PFSK-1 (cell line): ENCODE measurements at regions not wholly inside any gene's neighbourhood (a gene's known extent, or its start where the extent isn't known, plus 50 kb on each side); places are given as distances from the start of the nearest gene placed in this dataset.

Experiments
- FOXP2 ChIP-seq: optimal IDR thresholded peaks from 2 replicates; pipeline ENCODE3; 2011; ENCODE audit warnings: borderline replicate concordance, control low read depth, inconsistent platforms; ENCODE audit not compliant: insufficient read depth; ENCODE audit errors: extremely low read length, extremely low read depth
- POLR2AphosphoS5 ChIP-seq: IDR thresholded peaks from 2 replicates; pipeline ENCODE4 v1.6.1; 2012; ENCODE audit warnings: low read depth, mild to moderate bottlenecking, control low read depth, low read length, moderate library complexity
- SIN3A ChIP-seq: IDR thresholded peaks from 2 replicates; pipeline ENCODE4 v1.6.1; 2012; ENCODE audit warnings: mild to moderate bottlenecking, low read length, moderate library complexity, borderline replicate concordance; ENCODE audit not compliant: insufficient read depth
- TAF1 ChIP-seq: IDR thresholded peaks from 2 replicates; pipeline ENCODE4 v1.6.1; 2012; ENCODE audit warnings: low read length, control low read depth, borderline replicate concordance; ENCODE audit not compliant: insufficient read depth
- TF ChIP-seq, protein P1 (sequence below), 2 experiments: IDR thresholded peaks; 2 replicates each; pipeline versions ENCODE4 v1.6.1 to v1.8.0; 2011 to 2012; ENCODE audit warnings: low read depth in 2 of 2, low read length in 2 of 2, control low read depth in 1 of 2, inconsistent platforms in 1 of 2, mild to moderate bottlenecking in 1 of 2, moderate library complexity in 1 of 2; ENCODE audit not compliant: insufficient read depth in 1 of 2

GRCh38 chr6:166040292-166040691 is 127.4 kb downstream of the TBXT start:
- TF ChIP-seq TAF1: no peak
- no peak for TF ChIP-seq SIN3A
- TF ChIP-seq POLR2AphosphoS5: no peak
- no peak for TF ChIP-seq FOXP2
- TF ChIP-seq, protein P1, sequence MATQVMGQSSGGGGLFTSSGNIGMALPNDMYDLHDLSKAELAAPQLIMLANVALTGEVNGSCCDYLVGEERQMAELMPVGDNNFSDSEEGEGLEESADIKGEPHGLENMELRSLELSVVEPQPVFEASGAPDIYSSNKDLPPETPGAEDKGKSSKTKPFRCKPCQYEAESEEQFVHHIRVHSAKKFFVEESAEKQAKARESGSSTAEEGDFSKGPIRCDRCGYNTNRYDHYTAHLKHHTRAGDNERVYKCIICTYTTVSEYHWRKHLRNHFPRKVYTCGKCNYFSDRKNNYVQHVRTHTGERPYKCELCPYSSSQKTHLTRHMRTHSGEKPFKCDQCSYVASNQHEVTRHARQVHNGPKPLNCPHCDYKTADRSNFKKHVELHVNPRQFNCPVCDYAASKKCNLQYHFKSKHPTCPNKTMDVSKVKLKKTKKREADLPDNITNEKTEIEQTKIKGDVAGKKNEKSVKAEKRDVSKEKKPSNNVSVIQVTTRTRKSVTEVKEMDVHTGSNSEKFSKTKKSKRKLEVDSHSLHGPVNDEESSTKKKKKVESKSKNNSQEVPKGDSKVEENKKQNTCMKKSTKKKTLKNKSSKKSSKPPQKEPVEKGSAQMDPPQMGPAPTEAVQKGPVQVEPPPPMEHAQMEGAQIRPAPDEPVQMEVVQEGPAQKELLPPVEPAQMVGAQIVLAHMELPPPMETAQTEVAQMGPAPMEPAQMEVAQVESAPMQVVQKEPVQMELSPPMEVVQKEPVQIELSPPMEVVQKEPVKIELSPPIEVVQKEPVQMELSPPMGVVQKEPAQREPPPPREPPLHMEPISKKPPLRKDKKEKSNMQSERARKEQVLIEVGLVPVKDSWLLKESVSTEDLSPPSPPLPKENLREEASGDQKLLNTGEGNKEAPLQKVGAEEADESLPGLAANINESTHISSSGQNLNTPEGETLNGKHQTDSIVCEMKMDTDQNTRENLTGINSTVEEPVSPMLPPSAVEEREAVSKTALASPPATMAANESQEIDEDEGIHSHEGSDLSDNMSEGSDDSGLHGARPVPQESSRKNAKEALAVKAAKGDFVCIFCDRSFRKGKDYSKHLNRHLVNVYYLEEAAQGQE (IDR thresholded peaks at IDR 0.05; ENCODE audit: insufficient read depth in 1 of 2, low read depth in 2 of 2, low read length in 2 of 2): no peak

GRCh38 chr6:166036316-166037095 is 131.1 kb downstream of the TBXT start:
- TF ChIP-seq, protein P1 (IDR thresholded peaks at IDR 0.05; ENCODE audit: insufficient read depth in 1 of 2, low read depth in 2 of 2, low read length in 2 of 2): no peak
- TF ChIP-seq TAF1 (no peak), SIN3A (no peak), FOXP2 (no peak), POLR2AphosphoS5 (no peak)

GRCh38 chr6:166032366-166033200 is 135.1 kb downstream of the TBXT start:
- peak; percentile 67 for TF ChIP-seq POLR2AphosphoS5
- peak; percentile 83; the same call in 1 of the 2 replicates for TF ChIP-seq TAF1
- TF ChIP-seq SIN3A: peak; percentile 98
- TF ChIP-seq, protein P1 (IDR thresholded peaks at IDR 0.05; ENCODE audit: insufficient read depth in 1 of 2, low read depth in 2 of 2, low read length in 2 of 2): peak in 1 of 2 experiments; percentile 64; a peak in 1 of 4 replicates
- TF ChIP-seq FOXP2: peak; percentile 68

DNA sequence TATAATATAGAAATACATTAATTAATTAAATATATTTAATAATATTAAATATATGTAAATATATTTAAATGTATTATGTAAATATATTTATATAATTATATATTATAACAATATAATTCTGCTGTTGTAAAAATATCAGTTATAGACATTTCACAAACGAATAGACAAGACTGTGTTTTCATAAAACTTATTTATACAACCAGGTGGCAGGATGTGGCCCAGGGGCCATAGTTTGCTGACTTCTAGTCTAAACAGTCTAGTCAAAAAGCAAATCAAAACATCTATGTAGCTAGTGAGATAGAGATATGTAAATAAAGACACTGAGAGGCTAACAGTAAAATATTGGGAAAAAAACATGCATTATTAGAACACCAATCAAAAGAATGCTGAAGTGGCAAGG is 136.4 kb downstream of the TBXT start:
- TF ChIP-seq FOXP2 (no peak), SIN3A (no peak), TAF1 (no peak), POLR2AphosphoS5 (no peak)
- TF ChIP-seq, protein P1 (IDR thresholded peaks at IDR 0.05; ENCODE audit: insufficient read depth in 1 of 2, low read depth in 2 of 2, low read length in 2 of 2): no peak
